HepG2 (cell line): ENCODE measurements at regions not wholly inside any gene's neighbourhood (a gene's known extent, or its start where the extent isn't known, plus 50 kb on each side); places are given as distances from the start of the nearest gene placed in this dataset.

Experiments
- AHDC1 ChIP-seq: sonication (generic); formaldehyde crosslinking; IDR thresholded peaks from 2 replicates; pipeline ENCODE4 v1.5.1; 2020; ENCODE audit warnings: mild to moderate bottlenecking, missing genetic modification reagents, borderline replicate concordance
- ATF1 ChIP-seq: IDR thresholded peaks from 2 replicates; pipeline ENCODE4 v1.6.1; 2016; ENCODE audit warnings: mild to moderate bottlenecking, control low read depth
- CTCF ChIP-seq: sonication (generic); formaldehyde crosslinking; IDR thresholded peaks from 2 replicates; pipeline ENCODE4 v1.5.0; 2020; ENCODE audit warnings: mild to moderate bottlenecking, missing genetic modification reagents, moderate library complexity
- FOSL1 ChIP-seq: sonication (generic); formaldehyde crosslinking; IDR thresholded peaks from 2 replicates; pipeline ENCODE4 v1.9.0; 2021; ENCODE audit warnings: missing genetic modification reagents, borderline replicate concordance
- HNRNPH1 ChIP-seq: fragments of 200-400 bp; formaldehyde crosslinking; optimal IDR thresholded peaks from 2 replicates; pipeline ENCODE3; 2017; ENCODE audit warnings: mild to moderate bottlenecking, low read depth, low read length
- KDM1A ChIP-seq: IDR thresholded peaks from 2 replicates; pipeline ENCODE4 v1.6.1; 2016; ENCODE audit warnings: missing compliant biosample characterization
- KIAA2018 ChIP-seq: sonication (generic); formaldehyde crosslinking; IDR thresholded peaks from 2 replicates; pipeline ENCODE4 v1.5.0; 2020; ENCODE audit warnings: mild to moderate bottlenecking, missing genetic modification reagents, borderline replicate concordance
- PRDM15 ChIP-seq: sonication (generic); formaldehyde crosslinking; IDR thresholded peaks from 2 replicates; pipeline ENCODE4 v1.4.0; 2020; ENCODE audit warnings: missing genetic modification reagents
- RAD21 ChIP-seq: fragments of 450-650 bp; formaldehyde crosslinking; IDR thresholded peaks from 2 replicates; pipeline ENCODE4 v1.5.0; 2020; ENCODE audit warnings: mild to moderate bottlenecking
- ZNF792 ChIP-seq: IDR thresholded peaks from 2 replicates; pipeline ENCODE4 v1.6.1; 2016

GRCh38 chr7:118436663-118437062 is 212.2 kb downstream of the ANKRD7 start:
- TF ChIP-seq AHDC1 (CRISPR knock-in tag) (no peak), ATF1 (no peak), CTCF (CRISPR knock-in tag) (no peak), FOSL1 (CRISPR knock-in tag) (no peak), PRDM15 (CRISPR knock-in tag) (no peak), RAD21 (CRISPR knock-in tag) (no peak), ZNF792 (CRISPR knock-in tag) (no peak), HNRNPH1 (no peak), KIAA2018 (CRISPR knock-in tag) (no peak), KDM1A (no peak)
